ENCODE measurements at regions not wholly inside any gene's neighbourhood (a gene's known extent, or its start where the extent isn't known, plus 50 kb on each side); places are given as distances from the start of the nearest gene placed in this dataset.

GRCh38 chr12:111027431-111027830 lies 107.1 kb upstream of the MYL2 start:
- Mint-ChIP-seq H3K9me3 (no peaks in the 10 kb centered on the region), H3K36me3 (ENCODE audit: insufficient read depth in 2 of 2) (no peaks in the 10 kb centered on the region), H3K4me1 (ENCODE audit: low read depth) (peaks cover 5% of the 10 kb centered on the region), H3K27me3 (ENCODE audit: low read depth) (peaks cover 43% of the 10 kb centered on the region), H3K27ac (no peak overlapping the region), H3K4me3 (no peak overlapping the region)
- DNase-seq (no peak), ATAC-seq (replicated peaks in 1 of 2) (no peak)

GRCh38 chr12:111025792-111026430 lies 105.5 kb upstream of the MYL2 start:
- no peaks in the 10 kb centered on the region for H3K36me3 Mint-ChIP-seq (ENCODE audit: insufficient read depth in 2 of 2)
- no peak overlapping the region for H3K4me3 Mint-ChIP-seq
- peaks cover 4% of the 10 kb centered on the region for H3K4me1 Mint-ChIP-seq (ENCODE audit: low read depth)
- ATAC-seq (replicated peaks in 1 of 2) (no peak), DNase-seq (no peak)
- H3K27ac Mint-ChIP-seq = no peak overlapping the region
- no peaks in the 10 kb centered on the region for H3K9me3 Mint-ChIP-seq
- peaks cover 33% of the 10 kb centered on the region for H3K27me3 Mint-ChIP-seq (ENCODE audit: low read depth)

- peaks cover 27% of the 10 kb centered on the region for H3K27me3 Mint-ChIP-seq (ENCODE audit: low read depth)
- no peaks in the 10 kb centered on the region for H3K9me3 Mint-ChIP-seq
- no peak for DNase-seq
- H3K4me3 Mint-ChIP-seq = no peak overlapping the region
- no peaks in the 10 kb centered on the region for H3K36me3 Mint-ChIP-seq (ENCODE audit: insufficient read depth in 2 of 2)
- ATAC-seq (replicated peaks in 1 of 2) = no peak
- peaks cover 4% of the 10 kb centered on the region for H3K4me1 Mint-ChIP-seq (ENCODE audit: low read depth)
- no peak overlapping the region for H3K27ac Mint-ChIP-seq
Measured at GRCh38 chr12:111025301-111025700, 104.9 kb upstream of the MYL2 start.

- Mint-ChIP-seq H3K4me3 (no peak overlapping the region), H3K9me3 (no peaks in the 10 kb centered on the region), H3K27me3 (ENCODE audit: low read depth) (peaks cover 24% of the 10 kb centered on the region), H3K4me1 (ENCODE audit: low read depth) (peaks cover 4% of the 10 kb centered on the region), H3K27ac (no peak overlapping the region), H3K36me3 (ENCODE audit: insufficient read depth in 2 of 2) (no peaks in the 10 kb centered on the region)
- DNase-seq = peak; percentile 57 to 60
- ATAC-seq (replicated peaks in 1 of 2) = peak; percentile 60 to 72
Measured at GRCh38 chr12:111024205-111024801, 103.9 kb upstream of the MYL2 start.

- peaks cover 36% of the 10 kb centered on the region for H3K27me3 Mint-ChIP-seq (ENCODE audit: low read depth)
- no peak overlapping the region for H3K4me3 Mint-ChIP-seq
- DNase-seq (no peak), ATAC-seq (replicated peaks in 1 of 2) (no peak)
- H3K36me3 Mint-ChIP-seq (ENCODE audit: insufficient read depth in 2 of 2) = no peaks in the 10 kb centered on the region
- peaks cover 4% of the 10 kb centered on the region for H3K4me1 Mint-ChIP-seq (ENCODE audit: low read depth)
- H3K27ac Mint-ChIP-seq = no peak overlapping the region
- H3K9me3 Mint-ChIP-seq = no peaks in the 10 kb centered on the region
Measured at GRCh38 chr12:111022386-111022785, 102.0 kb upstream of the MYL2 start.

GRCh38 chr12:111014547-111014946 lies 94.2 kb upstream of the MYL2 start:
- Mint-ChIP-seq H3K27me3 (ENCODE audit: low read depth) (peaks cover 44% of the 10 kb centered on the region), H3K4me1 (ENCODE audit: low read depth) (no peaks in the 10 kb centered on the region), H3K36me3 (ENCODE audit: insufficient read depth in 2 of 2) (no peaks in the 10 kb centered on the region), H3K9me3 (peaks cover 2 to 3% of the 10 kb centered on the region in 2 donors), H3K27ac (no peak overlapping the region), H3K4me3 (no peak overlapping the region)
- DNase-seq (no peak), ATAC-seq (replicated peaks in 1 of 2) (no peak)

- ATAC-seq (replicated peaks in 1 of 2) = no peak
- no peaks in the 10 kb centered on the region for H3K4me1 Mint-ChIP-seq (ENCODE audit: low read depth)
- peaks cover 42% of the 10 kb centered on the region for H3K27me3 Mint-ChIP-seq (ENCODE audit: low read depth)
- DNase-seq = no peak
- H3K36me3 Mint-ChIP-seq (ENCODE audit: insufficient read depth in 2 of 2) = no peaks in the 10 kb centered on the region
- no peak overlapping the region for H3K27ac Mint-ChIP-seq
- H3K9me3 Mint-ChIP-seq = peaks cover 2 to 3% of the 10 kb centered on the region in 2 donors
- H3K4me3 Mint-ChIP-seq = no peak overlapping the region
Measured at GRCh38 chr12:111012918-111013317, 92.5 kb upstream of the MYL2 start.

- no peak overlapping the region for H3K4me3 Mint-ChIP-seq
- DNase-seq (no peak), ATAC-seq (replicated peaks in 1 of 2) (no peak)
- H3K36me3 Mint-ChIP-seq (ENCODE audit: insufficient read depth in 2 of 2) = no peaks in the 10 kb centered on the region
- no peak overlapping the region for H3K27ac Mint-ChIP-seq
- peaks cover 38% of the 10 kb centered on the region for H3K27me3 Mint-ChIP-seq (ENCODE audit: low read depth)
- H3K4me1 Mint-ChIP-seq (ENCODE audit: low read depth) = no peaks in the 10 kb centered on the region
- H3K9me3 Mint-ChIP-seq = peaks cover 2 to 3% of the 10 kb centered on the region in 2 donors
Measured at GRCh38 chr12:111011999-111012600, 91.7 kb upstream of the MYL2 start.

- no peak overlapping the region for H3K27ac Mint-ChIP-seq
- ATAC-seq (replicated peaks in 1 of 2) = no peak
- H3K27me3 Mint-ChIP-seq (ENCODE audit: low read depth) = peaks cover 38% of the 10 kb centered on the region
- H3K4me1 Mint-ChIP-seq (ENCODE audit: low read depth) = no peaks in the 10 kb centered on the region
- no peaks in the 10 kb centered on the region for H3K36me3 Mint-ChIP-seq (ENCODE audit: insufficient read depth in 2 of 2)
- peaks cover 2 to 3% of the 10 kb centered on the region in 2 donors for H3K9me3 Mint-ChIP-seq
- no peak overlapping the region for H3K4me3 Mint-ChIP-seq
- DNase-seq = no peak
Measured at GRCh38 chr12:111010916-111011657, 90.7 kb upstream of the MYL2 start.

- ATAC-seq (replicated peaks in 1 of 2) (no peak), DNase-seq (no peak)
- Mint-ChIP-seq H3K4me3 (no peak overlapping the region), H3K4me1 (ENCODE audit: low read depth) (no peaks in the 10 kb centered on the region), H3K9me3 (peaks cover 2 to 3% of the 10 kb centered on the region in 2 donors), H3K27me3 (ENCODE audit: low read depth) (peaks cover 31% of the 10 kb centered on the region), H3K36me3 (ENCODE audit: insufficient read depth in 2 of 2) (no peaks in the 10 kb centered on the region), H3K27ac (no peak overlapping the region)
Measured at GRCh38 chr12:111010061-111010460, 89.7 kb upstream of the MYL2 start.

GRCh38 chr12:111006621-111007020 lies 86.2 kb upstream of the MYL2 start:
- H3K4me3 Mint-ChIP-seq = no peak overlapping the region
- no peak for ATAC-seq (replicated peaks in 1 of 2)

GRCh38 chr12:110998971-110999370 lies 78.6 kb upstream of the MYL2 start:
- Mint-ChIP-seq H3K4me3 (no peak overlapping the region), H3K27me3 (ENCODE audit: low read depth) (peaks cover 6% of the 10 kb centered on the region), H3K9me3 (peaks cover 0 to 2% of the 10 kb centered on the region in 2 donors), H3K36me3 (ENCODE audit: insufficient read depth in 2 of 2) (peaks cover 0 to 3% of the 10 kb centered on the region in 2 donors), H3K27ac (no peak overlapping the region), H3K4me1 (ENCODE audit: low read depth) (no peaks in the 10 kb centered on the region)
- DNase-seq (no peak), ATAC-seq (replicated peaks in 1 of 2) (no peak)

More at GRCh38 chr12:111006621-111007020, 86.2 kb upstream of the MYL2 start:
- H3K9me3 Mint-ChIP-seq = peaks cover 2 to 3% of the 10 kb centered on the region in 2 donors
- DNase-seq = no peak
- H3K36me3 Mint-ChIP-seq (ENCODE audit: insufficient read depth in 2 of 2) = no peaks in the 10 kb centered on the region
- H3K27me3 Mint-ChIP-seq (ENCODE audit: low read depth) = peaks cover 32% of the 10 kb centered on the region
- H3K4me1 Mint-ChIP-seq (ENCODE audit: low read depth) = no peaks in the 10 kb centered on the region
- H3K27ac Mint-ChIP-seq = no peak overlapping the region

- H3K4me1 Mint-ChIP-seq (ENCODE audit: low read depth) = no peaks in the 10 kb centered on the region
- H3K4me3 Mint-ChIP-seq = no peak overlapping the region
- no peak for DNase-seq
- peaks cover 0 to 3% of the 10 kb centered on the region in 2 donors for H3K36me3 Mint-ChIP-seq (ENCODE audit: insufficient read depth in 2 of 2)
- H3K27ac Mint-ChIP-seq = no peak overlapping the region
- peaks cover 0 to 2% of the 10 kb centered on the region in 2 donors for H3K9me3 Mint-ChIP-seq
- no peak for ATAC-seq (replicated peaks in 1 of 2)
- H3K27me3 Mint-ChIP-seq (ENCODE audit: low read depth) = peaks cover 6% of the 10 kb centered on the region
Measured at GRCh38 chr12:110998165-110998564, 77.8 kb upstream of the MYL2 start.

All from activated T-cell treated with anti-CD3 and anti-CD28 coated beads, Interleukin-2, amount 50 U/mL, for 72 hours (primary cell).